ENCODE measurements at regions not wholly inside any gene's neighbourhood (a gene's known extent, or its start where the extent isn't known, plus 50 kb on each side); places are given as distances from the start of the nearest gene placed in this dataset.

DNA sequence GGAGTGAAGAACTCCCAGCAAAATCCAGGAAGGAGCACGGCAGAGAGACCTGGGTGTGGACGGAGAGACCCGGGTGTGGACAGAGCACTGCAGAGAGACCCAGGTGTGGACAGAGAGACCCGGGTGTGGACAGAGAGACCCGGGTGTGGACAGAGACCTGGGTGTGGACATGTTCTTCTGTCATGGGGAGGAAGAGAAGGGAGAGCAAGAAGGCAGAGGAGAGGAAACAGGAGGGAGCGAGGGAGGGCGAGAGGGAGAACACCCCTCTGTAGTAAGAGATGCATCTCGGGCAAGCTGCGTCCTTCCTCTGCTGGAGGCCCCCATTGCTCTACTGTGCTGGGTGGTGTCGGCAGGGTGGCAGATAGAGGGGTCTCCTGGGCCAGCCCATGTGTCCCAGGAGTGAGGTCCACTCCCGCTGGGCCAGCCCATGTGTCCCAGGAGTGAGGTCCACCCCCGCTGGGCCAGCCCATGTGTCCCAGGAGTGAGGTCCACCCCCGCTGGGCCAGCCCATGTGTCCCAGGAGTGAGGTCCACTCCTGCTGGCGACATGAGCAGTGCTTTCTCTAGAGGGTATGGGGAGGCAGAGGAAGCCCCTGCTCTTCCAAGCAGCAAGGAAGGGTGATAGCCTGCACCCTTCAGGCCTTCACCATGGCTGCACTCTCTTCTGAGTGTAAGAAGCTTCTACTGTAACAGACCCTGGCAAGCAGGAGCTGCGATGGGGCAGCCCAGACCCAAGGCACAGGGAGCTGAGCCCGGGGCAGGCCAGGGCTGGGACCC is 934.2 kb downstream of the BRD1 start:
- no TSS peak for BruUV-seq (replicated peaks)
- TF ChIP-seq TCF7L2 (IDR thresholded peaks at IDR 0.05; ENCODE audit: low read depth, low read length): no peak
- TF ChIP-seq SIN3A (IDR thresholded peaks at IDR 0.05; ENCODE audit: borderline replicate concordance, insufficient read depth, low read depth, low read length): no peak
- TF ChIP-seq, protein P1, sequence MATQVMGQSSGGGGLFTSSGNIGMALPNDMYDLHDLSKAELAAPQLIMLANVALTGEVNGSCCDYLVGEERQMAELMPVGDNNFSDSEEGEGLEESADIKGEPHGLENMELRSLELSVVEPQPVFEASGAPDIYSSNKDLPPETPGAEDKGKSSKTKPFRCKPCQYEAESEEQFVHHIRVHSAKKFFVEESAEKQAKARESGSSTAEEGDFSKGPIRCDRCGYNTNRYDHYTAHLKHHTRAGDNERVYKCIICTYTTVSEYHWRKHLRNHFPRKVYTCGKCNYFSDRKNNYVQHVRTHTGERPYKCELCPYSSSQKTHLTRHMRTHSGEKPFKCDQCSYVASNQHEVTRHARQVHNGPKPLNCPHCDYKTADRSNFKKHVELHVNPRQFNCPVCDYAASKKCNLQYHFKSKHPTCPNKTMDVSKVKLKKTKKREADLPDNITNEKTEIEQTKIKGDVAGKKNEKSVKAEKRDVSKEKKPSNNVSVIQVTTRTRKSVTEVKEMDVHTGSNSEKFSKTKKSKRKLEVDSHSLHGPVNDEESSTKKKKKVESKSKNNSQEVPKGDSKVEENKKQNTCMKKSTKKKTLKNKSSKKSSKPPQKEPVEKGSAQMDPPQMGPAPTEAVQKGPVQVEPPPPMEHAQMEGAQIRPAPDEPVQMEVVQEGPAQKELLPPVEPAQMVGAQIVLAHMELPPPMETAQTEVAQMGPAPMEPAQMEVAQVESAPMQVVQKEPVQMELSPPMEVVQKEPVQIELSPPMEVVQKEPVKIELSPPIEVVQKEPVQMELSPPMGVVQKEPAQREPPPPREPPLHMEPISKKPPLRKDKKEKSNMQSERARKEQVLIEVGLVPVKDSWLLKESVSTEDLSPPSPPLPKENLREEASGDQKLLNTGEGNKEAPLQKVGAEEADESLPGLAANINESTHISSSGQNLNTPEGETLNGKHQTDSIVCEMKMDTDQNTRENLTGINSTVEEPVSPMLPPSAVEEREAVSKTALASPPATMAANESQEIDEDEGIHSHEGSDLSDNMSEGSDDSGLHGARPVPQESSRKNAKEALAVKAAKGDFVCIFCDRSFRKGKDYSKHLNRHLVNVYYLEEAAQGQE (IDR thresholded peaks at IDR 0.05; ENCODE audit: insufficient read depth in 1 of 2, low read depth in 2 of 2, low read length in 1 of 2): no peak
- TF ChIP-seq, protein P2, sequence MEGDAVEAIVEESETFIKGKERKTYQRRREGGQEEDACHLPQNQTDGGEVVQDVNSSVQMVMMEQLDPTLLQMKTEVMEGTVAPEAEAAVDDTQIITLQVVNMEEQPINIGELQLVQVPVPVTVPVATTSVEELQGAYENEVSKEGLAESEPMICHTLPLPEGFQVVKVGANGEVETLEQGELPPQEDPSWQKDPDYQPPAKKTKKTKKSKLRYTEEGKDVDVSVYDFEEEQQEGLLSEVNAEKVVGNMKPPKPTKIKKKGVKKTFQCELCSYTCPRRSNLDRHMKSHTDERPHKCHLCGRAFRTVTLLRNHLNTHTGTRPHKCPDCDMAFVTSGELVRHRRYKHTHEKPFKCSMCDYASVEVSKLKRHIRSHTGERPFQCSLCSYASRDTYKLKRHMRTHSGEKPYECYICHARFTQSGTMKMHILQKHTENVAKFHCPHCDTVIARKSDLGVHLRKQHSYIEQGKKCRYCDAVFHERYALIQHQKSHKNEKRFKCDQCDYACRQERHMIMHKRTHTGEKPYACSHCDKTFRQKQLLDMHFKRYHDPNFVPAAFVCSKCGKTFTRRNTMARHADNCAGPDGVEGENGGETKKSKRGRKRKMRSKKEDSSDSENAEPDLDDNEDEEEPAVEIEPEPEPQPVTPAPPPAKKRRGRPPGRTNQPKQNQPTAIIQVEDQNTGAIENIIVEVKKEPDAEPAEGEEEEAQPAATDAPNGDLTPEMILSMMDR (IDR thresholded peaks at IDR 0.05): no peak
- TF ChIP-seq POLR2AphosphoS5 (IDR thresholded peaks at IDR 0.05; ENCODE audit: low read depth, low read length): no peak
- ChIA-PET POLR2A (interaction anchor here (0.6 kb wide), 1 partner anchor 451 kb away, joined by 17 read pairs; no protein-coding TSS in a partner anchor), CTCF (interaction anchor here (1.2 kb wide), 1 partner anchor 102 kb away, joined by 3 read pairs; no protein-coding TSS in a partner anchor)
- in situ Hi-C loops (cut with HindIII; ENCODE audit: low pct_unique_long_range_greater_than_20kb, low sequenced_read_pairs): no loop called here
- Histone ChIP-seq H3K9me3 (ENCODE audit: control insufficient read depth, insufficient read depth, low read depth, low read length) (no peaks in the 10 kb centered on the region), H3K27me3 (ENCODE audit: control insufficient read depth, insufficient read depth, low read length) (no peaks in the 10 kb centered on the region), H3K36me3 (ENCODE audit: control insufficient read depth, insufficient read depth, low read length) (no peaks in the 10 kb centered on the region), H3K27ac (ENCODE audit: low read length) (no peak overlapping the region), H3K4me1 (ENCODE audit: control insufficient read depth, insufficient read depth, low read length) (no peaks in the 10 kb centered on the region), H3K4me3 (ENCODE audit: low read depth in 2 of 2, low read length in 2 of 2) (no peak overlapping the region)
- intact Hi-C loops (cut with micrococcal nuclease; ENCODE audit: unreplicated experiment): no loop called here
- DNase-seq (ENCODE audit: low read depth, low spot score) (no peak), ATAC-seq (no peak)

DNA sequence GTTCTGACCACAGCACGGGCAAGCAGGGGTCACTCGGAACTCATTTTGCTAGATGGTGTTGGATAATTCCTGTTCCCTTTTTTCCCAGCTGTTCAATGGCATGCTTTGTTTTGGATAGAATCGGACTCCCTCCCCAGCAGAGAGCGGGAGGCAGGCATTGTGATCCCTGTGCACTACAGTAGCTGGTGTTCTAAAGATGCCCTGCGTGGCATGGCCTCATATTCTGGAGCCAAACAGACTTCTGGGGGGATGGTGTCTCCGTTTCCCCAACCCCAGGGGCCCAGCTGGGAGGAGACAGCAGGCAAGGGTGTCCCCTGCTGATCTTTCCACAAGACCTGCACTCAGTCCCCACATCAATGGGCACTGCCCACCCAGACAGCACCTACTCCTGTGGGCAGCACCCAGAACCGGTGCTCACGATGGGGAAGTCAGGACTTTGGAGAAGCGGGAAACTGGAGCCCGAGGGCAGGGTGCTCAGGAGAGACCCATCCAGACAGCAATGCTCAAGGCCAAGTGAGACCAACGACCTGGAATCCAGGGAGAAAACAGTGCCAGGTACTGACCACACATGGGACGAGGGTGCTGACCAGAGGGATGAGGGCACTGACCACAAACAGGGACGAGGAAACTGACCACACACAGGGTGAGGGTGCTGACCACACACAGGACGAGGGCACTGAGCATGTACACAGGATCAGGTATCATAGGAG is 934.9 kb downstream of the BRD1 start:
- Histone ChIP-seq H3K36me3 (ENCODE audit: control insufficient read depth, insufficient read depth, low read length) (no peaks in the 10 kb centered on the region), H3K4me1 (ENCODE audit: control insufficient read depth, insufficient read depth, low read length) (no peaks in the 10 kb centered on the region), H3K4me3 (ENCODE audit: low read depth in 2 of 2, low read length in 2 of 2) (no peak overlapping the region), H3K9me3 (ENCODE audit: control insufficient read depth, insufficient read depth, low read depth, low read length) (no peaks in the 10 kb centered on the region), H3K27me3 (ENCODE audit: control insufficient read depth, insufficient read depth, low read length) (no peaks in the 10 kb centered on the region), H3K27ac (ENCODE audit: low read length) (no peak overlapping the region)
- POLR2A ChIA-PET: no interaction called here
- DNase-seq (ENCODE audit: low read depth, low spot score): no peak
- intact Hi-C loops (cut with micrococcal nuclease; ENCODE audit: unreplicated experiment): no loop called here
- no peak for TF ChIP-seq SIN3A (IDR thresholded peaks at IDR 0.05; ENCODE audit: borderline replicate concordance, insufficient read depth, low read depth, low read length)
- TF ChIP-seq POLR2AphosphoS5 (IDR thresholded peaks at IDR 0.05; ENCODE audit: low read depth, low read length): no peak
- TF ChIP-seq, protein P2 (IDR thresholded peaks at IDR 0.05): no peak
- TF ChIP-seq TCF7L2 (IDR thresholded peaks at IDR 0.05; ENCODE audit: low read depth, low read length): no peak
- TF ChIP-seq, protein P1 (IDR thresholded peaks at IDR 0.05; ENCODE audit: insufficient read depth in 1 of 2, low read depth in 2 of 2, low read length in 1 of 2): no peak
- in situ Hi-C loops (cut with HindIII; ENCODE audit: low pct_unique_long_range_greater_than_20kb, low sequenced_read_pairs): no loop called here
- no TSS peak for BruUV-seq (replicated peaks)
- CTCF ChIA-PET: no interaction called here
- ATAC-seq: no peak

Measured in Panc1 (cell line).